ENCODE measurements at regions not wholly inside any gene's neighbourhood (a gene's known extent, or its start where the extent isn't known, plus 50 kb on each side); places are given as distances from the start of the nearest gene placed in this dataset.

- no TSS peak for BruUV-seq (replicated peaks)
- intact Hi-C loops (cut with micrococcal nuclease; ENCODE audit: unreplicated experiment) = no loop called here
- peaks cover 6% of the 10 kb centered on the region; the same call in 1 of the 2 replicates for H3K27me3 ChIP-seq (ENCODE audit: control insufficient read depth, insufficient read depth, low read length)
- H3K9me3 ChIP-seq (ENCODE audit: control insufficient read depth, insufficient read depth, low read depth, low read length) = peaks cover 5% of the 10 kb centered on the region; the same call in 1 of the 2 replicates
- ChIA-PET CTCF (no interaction called here), POLR2A (no interaction called here)
- TF ChIP-seq TCF7L2 (IDR thresholded peaks at IDR 0.05; ENCODE audit: low read depth, low read length) (no peak), REST (IDR thresholded peaks at IDR 0.05; ENCODE audit: insufficient read depth in 1 of 2, low read depth in 2 of 2, low read length in 1 of 2) (no peak), POLR2AphosphoS5 (IDR thresholded peaks at IDR 0.05; ENCODE audit: low read depth, low read length) (no peak), SIN3A (IDR thresholded peaks at IDR 0.05; ENCODE audit: borderline replicate concordance, insufficient read depth, low read depth, low read length) (no peak)
- TF ChIP-seq, protein P1, sequence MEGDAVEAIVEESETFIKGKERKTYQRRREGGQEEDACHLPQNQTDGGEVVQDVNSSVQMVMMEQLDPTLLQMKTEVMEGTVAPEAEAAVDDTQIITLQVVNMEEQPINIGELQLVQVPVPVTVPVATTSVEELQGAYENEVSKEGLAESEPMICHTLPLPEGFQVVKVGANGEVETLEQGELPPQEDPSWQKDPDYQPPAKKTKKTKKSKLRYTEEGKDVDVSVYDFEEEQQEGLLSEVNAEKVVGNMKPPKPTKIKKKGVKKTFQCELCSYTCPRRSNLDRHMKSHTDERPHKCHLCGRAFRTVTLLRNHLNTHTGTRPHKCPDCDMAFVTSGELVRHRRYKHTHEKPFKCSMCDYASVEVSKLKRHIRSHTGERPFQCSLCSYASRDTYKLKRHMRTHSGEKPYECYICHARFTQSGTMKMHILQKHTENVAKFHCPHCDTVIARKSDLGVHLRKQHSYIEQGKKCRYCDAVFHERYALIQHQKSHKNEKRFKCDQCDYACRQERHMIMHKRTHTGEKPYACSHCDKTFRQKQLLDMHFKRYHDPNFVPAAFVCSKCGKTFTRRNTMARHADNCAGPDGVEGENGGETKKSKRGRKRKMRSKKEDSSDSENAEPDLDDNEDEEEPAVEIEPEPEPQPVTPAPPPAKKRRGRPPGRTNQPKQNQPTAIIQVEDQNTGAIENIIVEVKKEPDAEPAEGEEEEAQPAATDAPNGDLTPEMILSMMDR (IDR thresholded peaks at IDR 0.05) = no peak
- H3K36me3 ChIP-seq (ENCODE audit: control insufficient read depth, insufficient read depth, low read length) = no peaks in the 10 kb centered on the region
- H3K27ac ChIP-seq (ENCODE audit: low read length) = no peak overlapping the region
- H3K4me3 ChIP-seq (ENCODE audit: low read depth in 2 of 2, low read length in 2 of 2) = no peak overlapping the region
- H3K4me1 ChIP-seq (ENCODE audit: control insufficient read depth, insufficient read depth, low read length) = no peaks in the 10 kb centered on the region
- DNase-seq (ENCODE audit: low read depth, low spot score) = no peak
- in situ Hi-C loops (cut with HindIII; ENCODE audit: low pct_unique_long_range_greater_than_20kb, low sequenced_read_pairs) = no loop called here
- ATAC-seq = no peak
Observed at GRCh38 chr2:172373766-172374165, 53.6 kb upstream of the ITGA6 start.

DNA sequence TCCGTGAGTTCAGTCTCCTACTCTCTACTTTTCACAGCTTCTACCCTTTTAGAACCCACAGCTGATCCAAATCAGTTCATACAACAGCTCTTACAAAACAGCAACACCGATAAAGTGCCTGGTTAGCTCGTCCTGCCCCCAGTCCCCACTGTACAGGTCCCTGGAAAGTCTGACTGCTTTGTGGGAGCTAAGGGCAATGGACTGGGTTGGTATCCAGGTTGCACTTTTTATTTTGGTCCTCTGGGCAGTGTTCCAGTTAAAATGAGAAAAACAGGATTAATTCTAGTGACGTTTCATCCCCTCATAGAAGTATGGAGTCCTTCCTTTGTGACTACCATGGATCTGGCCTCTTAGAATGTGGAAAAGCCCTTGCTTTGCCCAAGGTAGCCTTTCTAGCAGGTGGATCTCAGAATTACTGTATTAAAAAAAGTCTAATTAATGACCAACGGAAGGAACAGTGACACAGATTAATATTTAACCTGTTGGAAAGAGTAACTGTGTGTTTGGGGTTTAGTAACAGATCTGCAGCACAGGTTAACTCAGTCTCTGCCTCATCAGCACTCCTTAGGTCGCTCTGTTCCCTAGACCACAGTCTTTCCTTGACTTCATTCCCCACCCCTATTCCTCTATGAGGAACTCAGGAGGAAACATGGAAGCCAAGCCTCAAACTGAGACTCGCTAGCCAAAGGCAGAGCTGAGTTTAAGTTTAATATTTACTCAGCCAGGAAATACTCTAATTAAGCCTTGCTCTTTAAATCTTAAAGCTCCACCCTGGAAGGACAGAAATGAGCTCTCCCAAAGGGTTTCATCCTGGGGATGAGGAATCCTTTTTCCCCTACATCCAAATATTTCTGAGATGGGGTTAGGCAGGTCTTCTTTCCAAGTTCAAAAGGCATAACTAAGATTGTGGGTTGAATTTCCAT lies 52.8 kb upstream of the ITGA6 start:
- POLR2A ChIA-PET = no interaction called here
- CTCF ChIA-PET = no interaction called here
- Histone ChIP-seq H3K36me3 (ENCODE audit: control insufficient read depth, insufficient read depth, low read length) (no peaks in the 10 kb centered on the region), H3K27ac (ENCODE audit: low read length) (no peak overlapping the region), H3K4me1 (ENCODE audit: control insufficient read depth, insufficient read depth, low read length) (no peaks in the 10 kb centered on the region), H3K27me3 (ENCODE audit: control insufficient read depth, insufficient read depth, low read length) (peaks cover 6% of the 10 kb centered on the region; the same call in 1 of the 2 replicates), H3K9me3 (ENCODE audit: control insufficient read depth, insufficient read depth, low read depth, low read length) (no peaks in the 10 kb centered on the region), H3K4me3 (ENCODE audit: low read depth in 2 of 2, low read length in 2 of 2) (no peak overlapping the region)
- DNase-seq (ENCODE audit: low read depth, low spot score) (no peak), ATAC-seq (no peak)
- intact Hi-C loops (cut with micrococcal nuclease; ENCODE audit: unreplicated experiment) = no loop called here
- no TSS peak for BruUV-seq (replicated peaks)
- in situ Hi-C loops (cut with HindIII; ENCODE audit: low pct_unique_long_range_greater_than_20kb, low sequenced_read_pairs) = no loop called here
- TF ChIP-seq POLR2AphosphoS5 (IDR thresholded peaks at IDR 0.05; ENCODE audit: low read depth, low read length) = no peak
- TF ChIP-seq SIN3A (IDR thresholded peaks at IDR 0.05; ENCODE audit: borderline replicate concordance, insufficient read depth, low read depth, low read length) = no peak
- no peak for TF ChIP-seq TCF7L2 (IDR thresholded peaks at IDR 0.05; ENCODE audit: low read depth, low read length)
- TF ChIP-seq REST (IDR thresholded peaks at IDR 0.05; ENCODE audit: insufficient read depth in 1 of 2, low read depth in 2 of 2, low read length in 1 of 2) = no peak
- TF ChIP-seq, protein P1 (IDR thresholded peaks at IDR 0.05) = no peak

All from Panc1 (cell line).